AG10803 (cell line): ENCODE measurements at regions not wholly inside any gene's neighbourhood (a gene's known extent, or its start where the extent isn't known, plus 50 kb on each side); places are given as distances from the start of the nearest gene placed in this dataset.

Source experiments
- DNase-seq: peaks from one replicate; pipeline ENCODE4 v3.0.0; 2010; ENCODE audit warnings: low read depth
- H3K4me3 ChIP-seq: 2 replicates; pipeline ENCODE4 v1.5.1; 2011; ENCODE audit warnings: mild to moderate bottlenecking, low read length, control low read depth
- CTCF ChIP-seq: conservative IDR thresholded peaks from 2 replicates; pipeline ENCODE4 v1.5.1; 2011; ENCODE audit warnings: mild to moderate bottlenecking, low read length, control low read depth, inconsistent platforms

GRCh38 chr6:164379795-164380194 is 929.6 kb downstream of the C6orf118 start:
- TF ChIP-seq CTCF = no peak
- H3K4me3 ChIP-seq = no peak overlapping the region
- no peak for DNase-seq

GRCh38 chr6:164378330-164378729 is 931.1 kb downstream of the C6orf118 start:
- H3K4me3 ChIP-seq = no peak overlapping the region
- TF ChIP-seq CTCF = no peak
- no peak for DNase-seq

GRCh38 chr6:164377348-164377918 is 932.0 kb downstream of the C6orf118 start:
- TF ChIP-seq CTCF = no peak
- no peak overlapping the region for H3K4me3 ChIP-seq
- DNase-seq = no peak

GRCh38 chr6:164370773-164371172 is 938.6 kb downstream of the C6orf118 start:
- no peak for DNase-seq
- H3K4me3 ChIP-seq = no peak overlapping the region
- TF ChIP-seq CTCF = no peak

- no peak for DNase-seq
- no peak for TF ChIP-seq CTCF
- no peak overlapping the region for H3K4me3 ChIP-seq
These were observed 944.9 kb downstream of the QKI start for GRCh38 chr6:164359441-164359840.

DNA sequence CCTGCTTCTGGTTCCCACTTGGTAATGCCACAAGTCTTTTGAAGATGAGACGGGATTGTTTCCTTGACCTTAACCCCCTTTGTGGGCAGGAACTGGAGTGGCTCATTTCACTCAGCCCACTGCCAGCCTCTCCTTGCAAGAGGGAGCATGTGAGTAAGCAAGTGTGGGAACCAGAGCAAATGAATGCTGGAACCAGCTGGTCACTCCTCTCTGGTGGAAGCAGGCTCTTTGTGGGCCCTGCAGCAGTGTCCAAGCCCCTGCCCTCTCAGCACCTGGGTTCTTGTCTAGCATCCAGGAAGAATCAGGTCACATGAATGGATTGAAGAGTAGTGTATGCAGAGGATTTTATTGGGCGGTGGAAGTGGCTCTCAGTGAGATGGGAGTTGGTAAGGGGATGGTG is 944.5 kb downstream of the QKI start:
- TF ChIP-seq CTCF = no peak
- DNase-seq = no peak
- H3K4me3 ChIP-seq = no peak overlapping the region

- H3K4me3 ChIP-seq = no peak overlapping the region
- no peak for DNase-seq
- no peak for TF ChIP-seq CTCF
These were observed 942.3 kb downstream of the QKI start for GRCh38 chr6:164356814-164357213.
